Spleen (tissue), 7 donors: ENCODE measurements at regions not wholly inside any gene's neighbourhood (a gene's known extent, or its start where the extent isn't known, plus 50 kb on each side); places are given as distances from the start of the nearest gene placed in this dataset.

Experiments used
- POLR2A ChIP-seq, 3 donors: fragments of 450-650 bp; IDR thresholded peaks; one replicate each; pipeline ENCODE4 v1.5.1; 2017; ENCODE audit warnings: antibody characterized with exemption in 3 of 3, mild to moderate bottlenecking in 1 of 3
- TF ChIP-seq, protein P1 (sequence below), 11 experiments: fragments of 200-600 bp in 7 of 11; fragments of 450-650 bp in 4 of 11; sonication (generic) in 4 of 11; IDR thresholded peaks in 8 of 11; conservative IDR thresholded peaks in 3 of 11; 1 replicate in 7 of 11; 2 replicates in 4 of 11; pipeline versions ENCODE4 v1.4.0 to v1.8.0; 2016 to 2021; ENCODE audit warnings: antibody characterized with exemption in 11 of 11, inconsistent platforms in 4 of 11, mild to moderate bottlenecking in 1 of 11
- donor health status: DM: no; HTN: no; CAD: no; lungs with moderate emphysema.
- donor health status: DM: no; HTN: no; CAD: no.
- donor health status: DM: no; HTN: no; CAD: no.

DNA sequence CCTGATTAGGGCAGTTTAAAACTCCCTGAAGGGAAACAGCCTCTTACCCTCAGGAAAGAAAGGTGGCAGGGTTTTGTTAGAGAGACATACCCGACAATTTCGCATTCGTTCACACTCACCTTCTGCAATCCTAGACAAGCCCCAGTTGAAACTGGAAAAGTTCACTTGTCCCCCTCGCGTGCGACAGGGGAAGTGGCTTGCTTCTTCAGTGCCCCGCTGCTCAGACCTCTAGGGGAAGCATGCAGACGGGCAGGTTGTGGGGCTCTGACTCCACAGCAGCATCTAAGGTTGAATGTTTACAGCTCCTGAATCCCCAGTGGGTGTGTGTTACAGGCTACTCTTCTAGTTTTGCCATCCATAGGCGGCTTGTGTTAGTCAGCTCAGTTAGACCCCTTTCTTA, 575.7 kb upstream of the ACO1 start:
- TF ChIP-seq, protein P1, sequence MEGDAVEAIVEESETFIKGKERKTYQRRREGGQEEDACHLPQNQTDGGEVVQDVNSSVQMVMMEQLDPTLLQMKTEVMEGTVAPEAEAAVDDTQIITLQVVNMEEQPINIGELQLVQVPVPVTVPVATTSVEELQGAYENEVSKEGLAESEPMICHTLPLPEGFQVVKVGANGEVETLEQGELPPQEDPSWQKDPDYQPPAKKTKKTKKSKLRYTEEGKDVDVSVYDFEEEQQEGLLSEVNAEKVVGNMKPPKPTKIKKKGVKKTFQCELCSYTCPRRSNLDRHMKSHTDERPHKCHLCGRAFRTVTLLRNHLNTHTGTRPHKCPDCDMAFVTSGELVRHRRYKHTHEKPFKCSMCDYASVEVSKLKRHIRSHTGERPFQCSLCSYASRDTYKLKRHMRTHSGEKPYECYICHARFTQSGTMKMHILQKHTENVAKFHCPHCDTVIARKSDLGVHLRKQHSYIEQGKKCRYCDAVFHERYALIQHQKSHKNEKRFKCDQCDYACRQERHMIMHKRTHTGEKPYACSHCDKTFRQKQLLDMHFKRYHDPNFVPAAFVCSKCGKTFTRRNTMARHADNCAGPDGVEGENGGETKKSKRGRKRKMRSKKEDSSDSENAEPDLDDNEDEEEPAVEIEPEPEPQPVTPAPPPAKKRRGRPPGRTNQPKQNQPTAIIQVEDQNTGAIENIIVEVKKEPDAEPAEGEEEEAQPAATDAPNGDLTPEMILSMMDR (IDR thresholded peaks at IDR 0.05 in 8 of 11, conservative IDR thresholded peaks at IDR 0.05 in 3 of 11), result no peak
- no peak for TF ChIP-seq POLR2A (IDR thresholded peaks at IDR 0.05)
